ENCODE measurements at regions not wholly inside any gene's neighbourhood (a gene's known extent, or its start where the extent isn't known, plus 50 kb on each side); places are given as distances from the start of the nearest gene placed in this dataset.
"Not testable (repeated sequence)": the region's sequence is repeated elsewhere in the genome, so short reads cannot be mapped to it uniquely, and the experiment has no call there.

GRCh38 chr5:42131081-42131480 is 206.0 kb downstream of the FBXO4 start:
- H3K4me3 Mint-ChIP-seq, result no peak overlapping the region
- no peak overlapping the region for H3K27ac Mint-ChIP-seq
- H3K27me3 Mint-ChIP-seq (ENCODE audit: low read depth, poor library complexity), result no peaks in the 10 kb centered on the region
- TF ChIP-seq CTCF (IDR thresholded peaks at IDR 0.05), result no peak
- no peak for DNase-seq
- no peaks in the 10 kb centered on the region for H3K36me3 Mint-ChIP-seq (ENCODE audit: low read depth)
- H3K4me1 Mint-ChIP-seq, result peaks cover 5% of the 10 kb centered on the region
- peaks cover under 1% of the 10 kb centered on the region for H3K9me3 Mint-ChIP-seq

GRCh38 chr5:42143361-42143760 is 218.3 kb downstream of the FBXO4 start:
- Mint-ChIP-seq H3K4me1 (no peaks in the 10 kb centered on the region), H3K27me3 (ENCODE audit: low read depth, poor library complexity) (no peaks in the 10 kb centered on the region), H3K9me3 (peaks cover 8% of the 10 kb centered on the region), H3K4me3 (no peak overlapping the region), H3K27ac (no peak overlapping the region), H3K36me3 (ENCODE audit: low read depth) (peaks cover 3% of the 10 kb centered on the region)
- TF ChIP-seq CTCF (IDR thresholded peaks at IDR 0.05), result no peak
- DNase-seq, result no peak

- peaks cover 40% of the 10 kb centered on the region for H3K9me3 Mint-ChIP-seq
- TF ChIP-seq CTCF (IDR thresholded peaks at IDR 0.05), result no peak
- peaks cover 4% of the 10 kb centered on the region for H3K27me3 Mint-ChIP-seq (ENCODE audit: low read depth, poor library complexity)
- no peak for DNase-seq
- no peak overlapping the region for H3K27ac Mint-ChIP-seq
- H3K4me3 Mint-ChIP-seq, result no peak overlapping the region
- H3K36me3 Mint-ChIP-seq (ENCODE audit: low read depth), result peaks cover 7% of the 10 kb centered on the region
- H3K4me1 Mint-ChIP-seq, result no peaks in the 10 kb centered on the region
These were observed 223.7 kb downstream of the FBXO4 start for GRCh38 chr5:42148813-42149212.

- no peaks in the 10 kb centered on the region for H3K27me3 Mint-ChIP-seq (ENCODE audit: low read depth, poor library complexity)
- no peak for TF ChIP-seq CTCF (IDR thresholded peaks at IDR 0.05)
- no peaks in the 10 kb centered on the region for H3K9me3 Mint-ChIP-seq
- H3K27ac Mint-ChIP-seq, result no peak overlapping the region
- no peak for DNase-seq
- no peak overlapping the region for H3K4me3 Mint-ChIP-seq
- H3K4me1 Mint-ChIP-seq, result peaks cover 10% of the 10 kb centered on the region
- H3K36me3 Mint-ChIP-seq (ENCODE audit: low read depth), result no peaks in the 10 kb centered on the region
These were observed 232.1 kb downstream of the FBXO4 start for GRCh38 chr5:42157215-42157614.

- Mint-ChIP-seq H3K4me1 (no peaks in the 10 kb centered on the region), H3K9me3 (no peaks in the 10 kb centered on the region), H3K36me3 (ENCODE audit: low read depth) (no peaks in the 10 kb centered on the region), H3K27ac (no peak overlapping the region), H3K4me3 (no peak overlapping the region), H3K27me3 (ENCODE audit: low read depth, poor library complexity) (no peaks in the 10 kb centered on the region)
- no peak for TF ChIP-seq CTCF (IDR thresholded peaks at IDR 0.05)
- no peak for DNase-seq
These were observed 238.0 kb downstream of the FBXO4 start for GRCh38 chr5:42163083-42163482.

- H3K4me3 Mint-ChIP-seq, result no peak overlapping the region
- no peaks in the 10 kb centered on the region for H3K36me3 Mint-ChIP-seq (ENCODE audit: low read depth)
- DNase-seq, result no peak
- peaks cover 3% of the 10 kb centered on the region for H3K9me3 Mint-ChIP-seq
- TF ChIP-seq CTCF (IDR thresholded peaks at IDR 0.05), result no peak
- H3K27me3 Mint-ChIP-seq (ENCODE audit: low read depth, poor library complexity), result peaks cover 10% of the 10 kb centered on the region
- no peak overlapping the region for H3K27ac Mint-ChIP-seq
- H3K4me1 Mint-ChIP-seq, result no peaks in the 10 kb centered on the region
These were observed 243.1 kb downstream of the FBXO4 start for GRCh38 chr5:42168091-42168670.

GRCh38 chr5:42176118-42176517 is 247.1 kb upstream of the GHR start:
- DNase-seq; H3K4me1 Mint-ChIP-seq; H3K36me3 Mint-ChIP-seq (ENCODE audit: low read depth); H3K27me3 Mint-ChIP-seq (ENCODE audit: low read depth, poor library complexity); H3K27ac Mint-ChIP-seq; H3K4me3 Mint-ChIP-seq: not testable (repeated sequence)
- H3K9me3 Mint-ChIP-seq, result peaks cover 22% of the 10 kb centered on the region

- peaks cover 20% of the 10 kb centered on the region for H3K9me3 Mint-ChIP-seq
- not testable (repeated sequence) for DNase-seq; H3K27ac Mint-ChIP-seq; H3K27me3 Mint-ChIP-seq (ENCODE audit: low read depth, poor library complexity); H3K4me1 Mint-ChIP-seq; H3K4me3 Mint-ChIP-seq; H3K36me3 Mint-ChIP-seq (ENCODE audit: low read depth)
These were observed 243.4 kb upstream of the GHR start for GRCh38 chr5:42179843-42180242.
